B cell (primary cell): ENCODE measurements at regions not wholly inside any gene's neighbourhood (a gene's known extent, or its start where the extent isn't known, plus 50 kb on each side); places are given as distances from the start of the nearest gene placed in this dataset.

Experiments
- ATAC-seq: fragments of 200-7000 bp; cut with Tn5 transposase; one replicate; pipeline ENCODE4 v1.10.0; 2021; ENCODE audit warnings: low read depth, mild to moderate bottlenecking, moderate number of reproducible peaks, moderate library complexity
- CTCF ChIA-PET: fragments of 350-600 bp; sonication (Branson Sonifier 250); formaldehyde crosslinking; loops from one replicate; lab custom pipeline; 2021; ENCODE audit warnings: antibody characterized with exemption, inconsistent platforms; lab: Charles Lee
- POLR2A ChIA-PET: fragments of 350-600 bp; sonication (Branson Sonifier 250); formaldehyde crosslinking; loops from one replicate; lab custom pipeline; 2021; ENCODE audit warnings: antibody characterized with exemption; lab: Charles Lee
- DNase-seq: peaks from one replicate; pipeline ENCODE4 v3.0.0; 2013
- H2AFZ ChIP-seq: 2 replicates; pipeline ENCODE4 v1.6.1; 2012; ENCODE audit warnings: mild to moderate bottlenecking, low read depth, low read length; ENCODE audit not compliant: insufficient read depth, poor library complexity, severe bottlenecking
- H3K27ac ChIP-seq, 2 donors: 1 replicate in 1 of 2; 2 replicates in 1 of 2; pipeline ENCODE4 v1.5.1; 2012 to 2013; ENCODE audit warnings: low read length in 2 of 2, mild to moderate bottlenecking in 2 of 2, moderate library complexity in 1 of 2
- H3K27me3 ChIP-seq, 4 experiments: fragments of 200-600 bp in 1 of 4; sonication (generic) in 1 of 4; replicated peaks in 1 of 4; 1 replicate in 2 of 4; 2 replicates in 2 of 4; pipeline versions ENCODE4 v1.6.1 to v1.7.0; 2013 to 2016; ENCODE audit warnings: low read length in 3 of 4, mild to moderate bottlenecking in 2 of 4, mixed read lengths in 1 of 4, moderate library complexity in 1 of 4; ENCODE audit not compliant: insufficient read depth in 4 of 4, control insufficient read depth in 3 of 4; ENCODE audit errors: control extremely low read depth in 1 of 4
- H3K36me3 ChIP-seq, 2 experiments: replicated peaks in 1 of 2; 1 replicate in 1 of 2; 2 replicates in 1 of 2; pipeline versions ENCODE4 v1.6.1 to v1.7.1; 2013; ENCODE audit warnings: low read length in 1 of 2; ENCODE audit not compliant: insufficient read depth in 2 of 2, control insufficient read depth in 1 of 2; ENCODE audit errors: control extremely low read depth in 1 of 2, extremely low read depth in 1 of 2
- H3K4me1 ChIP-seq, 2 donors: fragments of 200-600 bp in 1 of 2; sonication (generic) in 1 of 2; 1 replicate in 1 of 2; 2 replicates in 1 of 2; pipeline versions ENCODE4 v1.5.1 to v1.6.1; 2013 to 2017; ENCODE audit warnings: low read length in 2 of 2; ENCODE audit not compliant: control insufficient read depth in 2 of 2, insufficient read depth in 2 of 2
- H3K4me2 ChIP-seq: replicated peaks from 2 replicates; pipeline ENCODE3; 2012; ENCODE audit warnings: mild to moderate bottlenecking, low read depth, low read length; ENCODE audit not compliant: poor library complexity, severe bottlenecking
- H3K4me3 ChIP-seq, 5 experiments: fragments of 200-600 bp in 1 of 5; sonication (generic) in 1 of 5; 1 replicate in 3 of 5; 2 replicates in 2 of 5; pipeline versions ENCODE4 v1.5.1 to v1.7.0; 2011 to 2016; ENCODE audit warnings: low read length in 4 of 5, mild to moderate bottlenecking in 4 of 5, low read depth in 2 of 5, control low read depth in 1 of 5, moderate library complexity in 1 of 5; ENCODE audit not compliant: insufficient read depth in 1 of 5; ENCODE audit errors: control extremely low read depth in 1 of 5, extremely low read depth in 1 of 5
- H3K79me2 ChIP-seq: fragments of 200-600 bp; sonication (generic); one replicate; pipeline ENCODE4 v1.6.0; 2016; ENCODE audit warnings: low read length; ENCODE audit not compliant: control insufficient read depth, insufficient read depth
- H3K9ac ChIP-seq: fragments of 200-600 bp; sonication (generic); 2 replicates; pipeline ENCODE4 v1.6.1; 2017; ENCODE audit warnings: mild to moderate bottlenecking, low read length, moderate library complexity
- H3K9me3 ChIP-seq, 3 donors: one replicate each; pipeline versions ENCODE4 v1.6.1 to v1.7.1; 2013; ENCODE audit warnings: low read length in 2 of 3; ENCODE audit not compliant: control insufficient read depth in 2 of 3, insufficient read depth in 1 of 3; ENCODE audit errors: control extremely low read depth in 1 of 3
- H4K20me1 ChIP-seq: 2 replicates; pipeline ENCODE4 v1.6.0; 2012; ENCODE audit warnings: mild to moderate bottlenecking, low read length; ENCODE audit not compliant: insufficient read depth, control insufficient read depth, poor library complexity, severe bottlenecking
- H3K27ac Mint-ChIP-seq: one replicate; pipeline ENCODE4 v1.8.0; 2021; ENCODE audit warnings: mixed read lengths
- H3K27me3 Mint-ChIP-seq: one replicate; pipeline ENCODE4 v1.8.0; 2021; ENCODE audit warnings: mixed read lengths
- H3K4me1 Mint-ChIP-seq: one replicate; pipeline ENCODE4 v1.8.0; 2021; ENCODE audit warnings: mixed read lengths
- H3K4me3 Mint-ChIP-seq: one replicate; pipeline ENCODE4 v1.8.0; 2021; ENCODE audit warnings: mixed read lengths
- H3K9me3 Mint-ChIP-seq: one replicate; pipeline ENCODE4 v1.8.0; 2022; ENCODE audit warnings: mixed read lengths; ENCODE audit not compliant: insufficient read depth
- CTCF ChIP-seq: fragments of 200-600 bp; IDR thresholded peaks from one replicate; pipeline ENCODE4 v1.8.0; 2022; ENCODE audit warnings: antibody characterized with exemption, mild to moderate bottlenecking
- EZH2 ChIP-seq: IDR thresholded peaks from 2 replicates; pipeline ENCODE4 v1.6.1; 2012; ENCODE audit warnings: borderline replicate concordance, low read depth, mild to moderate bottlenecking, moderate library complexity, low read length; ENCODE audit not compliant: insufficient read depth, poor library complexity, severe bottlenecking
- WGBS: methylation state at CpG from one replicate; pipeline ENCODE4 v1.1.5; 2013; ENCODE audit warnings: missing lambda C conversion rate; ENCODE audit not compliant: insufficient coverage; 5-methylcytosine and 5-hydroxymethylcytosine counted together
- intact Hi-C: fragments of 100-400 bp; cut with micrococcal nuclease; formaldehyde crosslinking; loops from one replicate; pipeline ENCODE4 v1.10.0; 2022

GRCh38 chr16:5448798-5449197 lies 351.2 kb upstream of the EEF2KMT start:
- no peaks in the 10 kb centered on the region for H3K27me3 Mint-ChIP-seq
- Histone ChIP-seq H3K79me2 (no peaks in the 10 kb centered on the region), H3K4me3 (no peak overlapping the region), H3K4me1 (no peaks in the 10 kb centered on the region), H3K9ac (no peak overlapping the region), H3K36me3 (no peaks in the 10 kb centered on the region), H4K20me1 (no peaks in the 10 kb centered on the region), H3K27ac (no peak overlapping the region), H2AFZ (no peak overlapping the region), H3K4me2 (no peak overlapping the region), H3K9me3 (peaks cover 0 to 4% (median 0%) of the 10 kb centered on the region in 3 donors), H3K27me3 (no peaks in the 10 kb centered on the region)
- no peaks in the 10 kb centered on the region for H3K4me1 Mint-ChIP-seq
- peaks cover 2% of the 10 kb centered on the region for H3K9me3 Mint-ChIP-seq
- CTCF ChIA-PET, result no interaction called here
- POLR2A ChIA-PET, result no interaction called here
- TF ChIP-seq CTCF (no peak), EZH2 (no peak)
- ATAC-seq, result no peak
- intact Hi-C loops, result no loop called here
- no peak overlapping the region for H3K27ac Mint-ChIP-seq
- 82% methylated on average over 8 of the region's 9 CpGs for WGBS
- no peak for DNase-seq
- no peak overlapping the region for H3K4me3 Mint-ChIP-seq

GRCh38 chr16:5447734-5448133 lies 350.1 kb upstream of the EEF2KMT start:
- no peak overlapping the region for H3K4me3 Mint-ChIP-seq
- Histone ChIP-seq H3K9ac (no peak overlapping the region), H3K4me1 (no peaks in the 10 kb centered on the region), H4K20me1 (no peaks in the 10 kb centered on the region), H3K27me3 (no peaks in the 10 kb centered on the region), H3K9me3 (peaks cover 0 to 4% (median 0%) of the 10 kb centered on the region in 3 donors), H3K36me3 (no peaks in the 10 kb centered on the region), H3K4me3 (no peak overlapping the region), H3K27ac (no peak overlapping the region), H3K4me2 (no peak overlapping the region), H2AFZ (no peak overlapping the region), H3K79me2 (no peaks in the 10 kb centered on the region)
- H3K9me3 Mint-ChIP-seq, result peaks cover 2% of the 10 kb centered on the region
- ChIA-PET CTCF (no interaction called here), POLR2A (no interaction called here)
- no peaks in the 10 kb centered on the region for H3K4me1 Mint-ChIP-seq
- ATAC-seq (no peak), DNase-seq (no peak)
- no peak overlapping the region for H3K27ac Mint-ChIP-seq
- TF ChIP-seq EZH2 (no peak), CTCF (no peak)
- intact Hi-C loops, result no loop called here
- 80% methylated on average over 3 of the region's 4 CpGs for WGBS
- no peaks in the 10 kb centered on the region for H3K27me3 Mint-ChIP-seq
